Kidney (tissue), 13 donors: ENCODE measurements at regions not wholly inside any gene's neighbourhood (a gene's known extent, or its start where the extent isn't known, plus 50 kb on each side); places are given as distances from the start of the nearest gene placed in this dataset.

Experiments
- DNase-seq, 5 donors: peaks; one replicate each; pipeline ENCODE4 v3.0.0-alpha.2; 2013 to 2020
- FAIRE-seq: peaks from 2 replicates; lab custom pipeline; 2012; peaks lifted over from hg19 to GRCh38; lab: Jason Lieb, UNC
- H3K27ac ChIP-seq, 2 donors: one replicate each; pipeline ENCODE4 v1.7.0; 2013; ENCODE audit warnings: low read depth in 2 of 2, low read length in 2 of 2, inconsistent platforms in 1 of 2
- H3K27me3 ChIP-seq: one replicate; pipeline ENCODE4 v1.7.1; 2013; ENCODE audit warnings: low read length, inconsistent platforms; ENCODE audit not compliant: control insufficient read depth, insufficient read depth
- H3K36me3 ChIP-seq, 3 donors: one replicate each; pipeline versions ENCODE4 v1.7.0 to v1.7.1; 2013; ENCODE audit warnings: low read length in 3 of 3, control low read depth in 1 of 3, inconsistent platforms in 1 of 3; ENCODE audit not compliant: insufficient read depth in 3 of 3, control insufficient read depth in 2 of 3
- H3K4me1 ChIP-seq, 3 donors: one replicate each; pipeline versions ENCODE4 v1.7.0 to v1.7.1; 2013; ENCODE audit warnings: low read length in 3 of 3, inconsistent platforms in 1 of 3, low read depth in 1 of 3; ENCODE audit not compliant: control insufficient read depth in 2 of 3, insufficient read depth in 2 of 3
- H3K4me3 ChIP-seq, 3 donors: one replicate each; pipeline versions ENCODE4 v1.7.0 to v1.8.1; 2013; ENCODE audit warnings: low read length in 3 of 3, control low read depth in 1 of 3, inconsistent platforms in 1 of 3
- H3K9ac ChIP-seq, 3 donors: one replicate each; pipeline versions ENCODE4 v1.7.0 to v1.7.1; 2013; ENCODE audit warnings: low read length in 3 of 3, control low read depth in 1 of 3, inconsistent platforms in 1 of 3
- H3K9me3 ChIP-seq, 3 donors: one replicate each; pipeline versions ENCODE4 v1.7.0 to v1.7.1; 2013; ENCODE audit warnings: low read length in 3 of 3, control low read depth in 1 of 3, inconsistent platforms in 1 of 3; ENCODE audit not compliant: control insufficient read depth in 2 of 3, insufficient read depth in 1 of 3
- CTCF ChIP-seq: IDR thresholded peaks from 3 replicates; pipeline ENCODE4 v1.5.1; 2012; ENCODE audit warnings: mild to moderate bottlenecking, moderate library complexity, borderline replicate concordance; ENCODE audit not compliant: insufficient read depth; ENCODE audit errors: extremely low read depth
- intact Hi-C: fragments of 100-400 bp; cut with DNase I; formaldehyde crosslinking; loops from one replicate; pipeline ENCODE4 v1.11.1; 2022
- donor health status: control.
- donor health status: control.
- donor health status: control.
- donor health status: control.
- donor health status: control.
- donor health status: DM: yes; HTN: yes; CAD: no.
- donor health status: Normal renal cell carcinoma (clear cell type).

GRCh38 chr15:98441599-98441998 is 206.7 kb upstream of the IGF1R start:
- Histone ChIP-seq H3K4me1 (peaks cover 0 to 2% (median 0%) of the 10 kb centered on the region in 3 donors), H3K9me3 (no peaks in the 10 kb centered on the region), H3K36me3 (no peaks in the 10 kb centered on the region), H3K27me3 (no peaks in the 10 kb centered on the region), H3K9ac (no peak overlapping the region), H3K4me3 (no peak overlapping the region), H3K27ac (no peak overlapping the region)
- DNase-seq (no peak), FAIRE-seq (no peak)
- intact Hi-C loops: no loop called here
- no peak for TF ChIP-seq CTCF

- no peaks in the 10 kb centered on the region for H3K9me3 ChIP-seq
- no peak overlapping the region for H3K27ac ChIP-seq
- intact Hi-C loops: no loop called here
- DNase-seq (peak in 4 of 5 donors; percentile 68 to 83 (median 80)), FAIRE-seq (no peak)
- TF ChIP-seq CTCF: peak; percentile 72
- no peak overlapping the region for H3K9ac ChIP-seq
- H3K4me1 ChIP-seq: peaks cover 0 to 2% (median 0%) of the 10 kb centered on the region in 3 donors
- H3K4me3 ChIP-seq: no peak overlapping the region
- no peaks in the 10 kb centered on the region for H3K27me3 ChIP-seq
- H3K36me3 ChIP-seq: no peaks in the 10 kb centered on the region
These were observed 205.9 kb upstream of the IGF1R start for GRCh38 chr15:98442379-98442833.

- Histone ChIP-seq H3K4me3 (no peak overlapping the region), H3K9me3 (no peaks in the 10 kb centered on the region), H3K9ac (no peak overlapping the region), H3K27me3 (no peaks in the 10 kb centered on the region), H3K27ac (no peak overlapping the region), H3K4me1 (peaks cover 0 to 2% (median 0%) of the 10 kb centered on the region in 3 donors), H3K36me3 (no peaks in the 10 kb centered on the region)
- no peak for FAIRE-seq
- intact Hi-C loops: no loop called here
- TF ChIP-seq CTCF: no peak
- DNase-seq: peak in 1 of 5 donors; percentile 28
These were observed 205.4 kb upstream of the IGF1R start for GRCh38 chr15:98442901-98443300.

GRCh38 chr15:98443526-98443925 is 204.8 kb upstream of the IGF1R start:
- FAIRE-seq (no peak), DNase-seq (peak in 1 of 5 donors; percentile 22)
- Histone ChIP-seq H3K4me1 (peaks cover 0 to 2% (median 0%) of the 10 kb centered on the region in 3 donors), H3K36me3 (no peaks in the 10 kb centered on the region), H3K27ac (no peak overlapping the region), H3K9ac (no peak overlapping the region), H3K27me3 (no peaks in the 10 kb centered on the region), H3K4me3 (no peak overlapping the region), H3K9me3 (no peaks in the 10 kb centered on the region)
- TF ChIP-seq CTCF: no peak
- intact Hi-C loops: no loop called here
